HL-60/S4 treated with phorbol 12-myristate 13-acetate at 8.2 ng/mL for 4 days and 3 days (cell line): ENCODE measurements at regions not wholly inside any gene's neighbourhood (a gene's known extent, or its start where the extent isn't known, plus 50 kb on each side); places are given as distances from the start of the nearest gene placed in this dataset.

Source experiments
- in situ Hi-C: fragments of 300-500 bp; cut with MboI; formaldehyde crosslinking; loops from 2 replicates; pipeline ENCODE4 v1.15.0; 2022; ENCODE audit warnings: low sequenced_read_pairs

GRCh38 chr3:113136071-113136470 is 75.3 kb upstream of the BOC start:
- in situ Hi-C loops = loop anchor here (10.0 kb wide), 1 partner anchor 149 kb away; no protein-coding TSS in a partner anchor

DNA sequence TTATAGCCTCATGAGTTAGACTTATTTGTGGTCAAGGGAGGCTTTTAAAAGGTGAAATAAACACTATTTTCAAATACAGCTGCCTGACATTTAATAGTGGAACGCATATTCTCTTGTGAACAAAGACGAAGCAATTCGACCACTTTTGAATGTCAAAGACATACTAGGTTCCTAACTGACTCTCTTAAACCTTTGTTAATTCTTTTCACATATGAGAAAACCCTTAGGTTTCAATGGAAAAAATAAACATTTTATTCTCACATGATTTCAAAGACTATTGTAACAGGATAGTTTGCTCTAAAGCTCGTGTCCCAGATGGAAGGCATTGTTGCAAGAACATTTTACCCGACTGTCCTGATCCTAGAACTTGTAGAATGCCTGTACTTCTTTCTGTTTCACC is 74.8 kb upstream of the BOC start:
- in situ Hi-C loops = loop anchor here (10.0 kb wide), 1 partner anchor 148 kb away; no protein-coding TSS in a partner anchor

DNA sequence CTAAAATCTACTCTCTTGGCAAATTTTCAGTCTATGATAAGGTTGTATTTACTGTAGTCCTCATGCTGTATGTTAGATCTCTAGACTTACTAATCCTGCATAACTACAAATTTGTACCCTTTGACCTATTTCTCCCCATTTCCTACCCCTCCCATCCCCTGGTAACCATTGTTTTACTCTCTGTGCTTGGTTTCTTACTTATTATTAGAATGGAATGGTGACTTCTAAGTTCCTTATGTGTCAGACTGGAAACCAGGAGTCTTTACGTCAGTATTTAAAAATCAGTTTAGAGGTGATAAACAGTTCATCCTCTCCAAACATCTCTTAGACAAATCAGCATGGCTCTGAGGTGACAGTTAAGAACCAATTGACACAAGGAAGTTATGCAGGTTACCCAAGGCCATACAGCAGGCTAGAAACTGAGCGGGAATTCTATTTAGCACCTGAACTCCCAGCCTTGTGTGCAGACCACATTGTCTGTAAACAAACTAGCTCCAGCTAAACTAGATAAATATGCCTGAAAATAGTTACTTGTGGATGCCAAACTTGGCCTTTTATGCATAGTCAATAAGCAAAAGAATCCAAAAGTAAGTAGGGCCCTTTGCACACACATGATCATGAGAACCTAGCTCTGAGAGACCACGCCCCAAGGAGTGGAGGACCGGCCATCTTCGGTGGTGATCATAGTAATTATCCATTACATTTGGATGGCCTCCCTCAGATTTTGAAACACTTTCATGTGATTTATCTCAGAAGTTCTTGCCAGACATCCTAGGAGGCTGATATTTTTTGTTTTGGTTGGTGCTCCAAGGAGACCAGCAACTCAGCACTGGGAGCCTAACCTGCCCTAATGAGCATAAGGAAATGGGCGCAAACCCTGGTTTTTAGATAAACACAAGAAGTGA is 72.3 kb upstream of the BOC start:
- in situ Hi-C loops = loop anchor here (10.0 kb wide), 1 partner anchor 146 kb away; no protein-coding TSS in a partner anchor

DNA sequence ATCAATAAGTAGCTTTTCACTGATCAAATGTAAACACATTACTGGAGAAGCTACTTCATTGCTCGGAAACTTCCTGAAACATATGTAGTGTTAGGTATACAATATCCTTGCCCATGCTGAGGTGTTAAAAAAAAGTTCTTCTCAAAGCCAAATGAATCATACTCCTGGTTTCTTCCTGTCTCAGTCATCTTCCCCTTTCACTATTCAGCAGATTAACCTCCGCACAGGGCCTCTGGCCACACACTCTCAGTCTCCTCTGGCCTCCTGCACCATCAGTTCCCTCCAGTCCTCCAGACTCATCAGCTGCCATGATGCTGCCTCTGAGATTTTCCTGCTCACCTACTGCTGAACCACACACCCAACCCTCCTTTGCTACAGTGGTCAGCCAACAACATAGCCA is 70.5 kb upstream of the BOC start:
- in situ Hi-C loops = no loop called here

DNA sequence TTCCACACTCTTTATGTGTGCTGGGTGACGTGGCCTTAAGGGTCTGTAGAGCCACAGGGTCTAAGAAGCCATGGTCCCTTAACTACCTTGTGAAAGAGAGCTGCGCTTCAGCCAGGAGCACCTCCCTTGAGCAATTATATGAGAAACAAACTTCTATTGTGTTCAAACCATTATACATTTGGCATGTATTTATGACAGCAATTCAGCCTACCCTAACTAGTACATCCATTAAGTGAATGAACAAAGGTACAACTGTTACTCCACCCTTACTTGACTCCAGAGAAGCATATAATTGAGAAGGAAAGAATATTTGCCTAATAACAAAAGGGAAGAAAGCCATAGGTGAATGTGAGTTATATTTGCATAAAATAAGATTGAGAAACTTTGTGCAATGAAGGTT is 69.8 kb upstream of the BOC start:
- in situ Hi-C loops = no loop called here

DNA sequence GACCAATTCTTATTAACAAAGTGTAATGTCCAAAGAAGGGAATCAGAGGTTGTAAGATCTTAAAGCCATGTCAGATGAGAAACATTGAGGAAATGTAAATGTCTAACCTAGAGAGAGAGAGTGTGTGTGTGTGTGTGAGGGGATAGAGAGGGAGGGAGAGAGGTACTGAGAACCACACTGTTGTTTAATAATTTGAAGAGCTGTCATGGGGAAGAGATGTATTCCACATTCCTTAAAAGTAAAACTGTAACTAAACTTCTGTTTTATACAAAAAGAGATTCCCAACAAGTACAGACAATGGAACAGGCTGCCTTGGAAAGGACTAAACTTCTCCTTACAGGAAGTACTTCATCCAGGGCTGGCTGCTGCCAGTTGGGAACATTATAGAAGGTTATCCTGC is 68.9 kb upstream of the BOC start:
- in situ Hi-C loops = no loop called here

DNA sequence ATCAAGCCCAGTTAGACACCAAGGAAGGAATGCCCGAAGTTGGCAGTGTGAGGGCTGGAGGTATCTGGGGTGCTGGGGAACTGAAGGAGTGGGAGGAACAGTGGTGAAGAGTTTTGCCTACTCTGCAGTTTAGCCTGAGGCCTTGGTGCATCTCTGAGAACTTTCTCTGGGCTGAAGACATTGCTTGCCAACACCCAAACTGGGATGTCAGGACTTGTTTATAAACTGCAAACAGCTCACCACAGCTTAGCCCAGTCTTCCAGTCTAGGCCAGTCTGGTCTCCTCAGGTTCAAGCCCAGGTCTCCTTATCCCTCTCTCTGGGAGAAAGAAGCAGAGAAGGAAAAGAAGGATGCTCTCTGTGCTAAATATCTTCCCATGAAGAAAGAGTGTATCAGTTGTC is 68.0 kb upstream of the BOC start:
- in situ Hi-C loops = no loop called here

DNA sequence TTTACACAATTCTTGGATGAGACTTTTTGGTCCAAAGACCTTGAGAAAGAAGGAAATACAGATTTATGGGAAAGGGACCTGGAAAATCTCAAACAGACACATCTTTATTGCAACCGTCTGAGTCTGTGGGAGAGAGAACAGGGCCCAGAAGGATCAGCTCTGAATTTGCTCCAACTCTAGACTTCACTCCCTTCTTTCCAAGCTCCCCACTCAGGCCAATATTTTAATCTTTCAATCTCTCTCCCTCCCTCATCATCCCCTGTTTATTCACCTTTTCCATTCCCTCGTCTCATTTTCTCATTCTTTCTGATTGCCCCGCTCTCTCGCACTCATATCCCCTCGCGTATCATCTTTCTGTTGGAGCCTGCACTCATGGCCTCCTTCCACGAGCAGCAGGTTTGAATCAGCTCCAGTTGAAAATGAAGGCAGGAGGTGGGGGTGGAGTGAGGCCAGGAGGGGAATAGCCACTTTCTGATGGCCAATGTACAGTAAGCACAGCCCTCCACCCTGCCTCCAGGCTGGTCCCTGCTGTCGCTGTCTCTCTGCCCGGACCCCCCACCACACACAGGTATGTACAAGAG is 63.6 kb upstream of the BOC start:
- in situ Hi-C loops = no loop called here

GRCh38 chr3:113148284-113148683 is 63.1 kb upstream of the BOC start:
- in situ Hi-C loops = no loop called here

DNA sequence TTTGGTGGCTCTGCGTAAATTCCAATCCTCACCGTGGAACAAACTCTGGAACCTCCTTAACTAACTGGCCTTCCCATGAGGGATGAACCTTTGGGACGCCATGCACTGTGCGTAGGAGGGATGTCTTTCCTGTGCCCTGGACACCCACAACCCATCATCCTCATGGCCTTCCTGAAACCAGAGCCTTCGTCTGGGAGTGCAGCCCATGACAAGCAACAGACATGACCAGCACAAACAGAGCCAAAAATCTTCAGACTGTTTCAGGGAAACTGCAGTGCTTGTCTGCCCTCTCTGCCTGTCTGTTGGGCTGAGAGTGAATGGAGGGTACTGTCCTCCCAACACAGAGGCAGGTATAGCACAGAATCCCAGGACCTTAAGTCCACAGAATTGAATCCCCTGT is 61.1 kb upstream of the BOC start:
- in situ Hi-C loops = no loop called here

GRCh38 chr3:113151461-113152031 is 59.8 kb upstream of the BOC start:
- in situ Hi-C loops = no loop called here

DNA sequence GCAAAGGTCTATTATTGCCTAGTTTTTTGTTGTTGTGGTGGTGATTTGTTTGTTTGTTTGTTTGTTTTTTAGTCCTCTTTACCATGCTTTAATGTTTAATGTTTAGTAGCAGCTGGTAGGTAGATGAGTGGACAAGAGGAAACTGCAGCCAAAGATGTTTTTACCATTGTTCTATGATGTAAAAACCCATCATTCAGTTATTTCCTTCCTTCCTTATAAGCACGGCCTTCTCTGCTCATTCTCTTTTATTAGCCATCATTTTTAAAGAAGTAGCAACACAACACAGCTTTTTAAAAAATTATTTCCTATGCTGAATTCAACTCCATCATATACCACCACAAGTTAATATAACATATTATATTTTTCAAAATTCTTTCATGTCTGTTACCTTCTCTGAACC is 58.5 kb upstream of the BOC start:
- in situ Hi-C loops = no loop called here

DNA sequence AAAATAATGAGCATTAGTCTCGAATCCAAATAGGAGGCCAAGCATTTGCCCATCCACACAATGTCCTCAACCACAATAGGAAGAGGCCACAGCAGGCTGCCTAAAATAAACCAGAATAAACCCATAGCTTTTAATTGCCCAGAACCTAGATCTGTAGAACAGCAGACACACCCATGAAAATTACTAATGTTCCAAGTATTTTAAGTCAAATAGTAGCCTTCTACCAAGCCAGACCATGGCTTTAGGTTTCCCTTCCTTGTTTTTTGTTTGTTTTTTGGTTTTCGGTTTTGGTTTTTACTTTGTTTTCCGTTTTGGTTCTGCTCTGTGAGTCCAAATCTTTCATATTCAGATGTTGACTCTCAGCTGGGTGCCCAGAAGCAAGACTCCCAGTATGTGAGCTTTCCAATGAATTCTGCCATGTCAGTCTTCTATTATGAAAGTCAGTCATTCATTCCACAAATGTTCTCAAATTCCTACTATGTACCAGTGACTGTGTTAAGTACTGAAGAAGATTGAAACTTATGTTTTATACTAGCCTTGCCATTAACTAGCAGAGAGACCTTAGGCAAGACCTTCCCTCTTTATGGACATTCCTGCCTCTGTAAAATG is 57.8 kb upstream of the BOC start:
- in situ Hi-C loops = no loop called here

- in situ Hi-C loops = no loop called here
Measured at GRCh38 chr3:113156816-113157333, 54.5 kb upstream of the BOC start.

- in situ Hi-C loops = no loop called here
Measured at GRCh38 chr3:113157408-113158030, 53.8 kb upstream of the BOC start.

DNA sequence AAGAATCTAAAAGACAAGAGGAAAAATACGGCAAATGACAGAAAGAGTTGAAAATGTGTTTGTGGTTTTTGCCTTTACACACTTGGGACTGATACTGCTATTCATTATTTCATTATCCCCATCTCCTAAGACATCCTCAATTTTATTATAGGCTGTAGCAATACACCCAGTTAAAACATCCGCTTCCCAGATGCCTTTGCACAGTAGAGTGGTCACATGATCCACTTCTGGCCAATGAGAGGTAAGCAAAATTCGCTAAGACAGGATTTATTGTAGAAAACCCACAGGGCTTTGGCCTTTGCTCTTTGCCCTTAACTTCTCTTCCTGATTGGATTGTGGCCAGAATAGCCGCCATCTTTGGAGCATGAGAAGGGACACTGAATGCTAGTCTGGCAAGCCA is 53.2 kb upstream of the BOC start:
- in situ Hi-C loops = no loop called here
